HAP-1 (cell line): ENCODE measurements at regions not wholly inside any gene's neighbourhood (a gene's known extent, or its start where the extent isn't known, plus 50 kb on each side); places are given as distances from the start of the nearest gene placed in this dataset.

Source experiments
- DNase-seq, 2 experiments: peaks; one replicate each; pipeline ENCODE4 v3.0.0-alpha.2; 2016 to 2020; ENCODE audit warnings: low spot score in 2 of 2
- H3K27me3 ChIP-seq: fragments of 250-450 bp; sonication (Bioruptor Pico); 2 replicates; pipeline ENCODE4 v1.5.1; 2020; ENCODE audit warnings: low read depth, mild to moderate bottlenecking, moderate library complexity
- H3K36me3 ChIP-seq: fragments of 250-450 bp; sonication (Bioruptor Pico); replicated peaks from 2 replicates; pipeline ENCODE4 v1.5.1; 2020; ENCODE audit warnings: mild to moderate bottlenecking
- H3K4me1 ChIP-seq: fragments of 250-450 bp; sonication (Bioruptor Pico); 2 replicates; pipeline ENCODE4 v1.5.1; 2020; ENCODE audit warnings: mild to moderate bottlenecking
- H3K4me3 ChIP-seq: fragments of 250-450 bp; sonication (Bioruptor Pico); 2 replicates; pipeline ENCODE4 v1.5.1; 2020; ENCODE audit warnings: mild to moderate bottlenecking, moderate library complexity
- H3K9me3 ChIP-seq: fragments of 250-450 bp; sonication (Bioruptor Pico); 2 replicates; pipeline ENCODE4 v1.5.1; 2020; ENCODE audit warnings: mild to moderate bottlenecking, moderate library complexity
- in situ Hi-C: fragments of 300-500 bp; cut with MboI; formaldehyde crosslinking; loops from 3 replicates; pipeline ENCODE4 v1.14.3; 2020; ENCODE audit warnings: low sequenced_read_pairs, inconsistent platforms, mixed read lengths

DNA sequence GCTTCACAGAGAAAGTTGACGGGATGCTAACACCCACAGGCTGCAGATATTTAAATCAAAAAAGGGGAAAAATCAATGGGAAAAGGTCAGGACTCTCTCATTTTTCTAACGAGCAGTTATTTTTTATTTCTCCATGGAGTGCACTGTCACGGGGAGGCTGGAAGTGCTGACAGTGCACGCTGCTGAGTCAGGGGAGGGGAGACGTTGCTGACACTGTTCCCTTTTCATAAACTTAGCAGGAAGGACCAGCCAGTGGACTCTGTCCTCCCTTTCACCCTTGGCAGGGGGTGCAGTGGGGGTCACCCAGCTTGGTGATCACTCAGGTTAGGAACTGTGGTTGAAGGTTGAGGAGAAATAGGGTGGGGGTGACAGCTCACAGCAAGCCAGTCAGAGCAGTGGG, 65.6 kb upstream of the FUT8 start:
- Histone ChIP-seq H3K27me3 (no peaks in the 10 kb centered on the region), H3K9me3 (no peaks in the 10 kb centered on the region), H3K36me3 (no peaks in the 10 kb centered on the region), H3K4me3 (no peak overlapping the region), H3K4me1 (no peaks in the 10 kb centered on the region)
- in situ Hi-C loops, result no loop called here
- DNase-seq, result no peak

DNA sequence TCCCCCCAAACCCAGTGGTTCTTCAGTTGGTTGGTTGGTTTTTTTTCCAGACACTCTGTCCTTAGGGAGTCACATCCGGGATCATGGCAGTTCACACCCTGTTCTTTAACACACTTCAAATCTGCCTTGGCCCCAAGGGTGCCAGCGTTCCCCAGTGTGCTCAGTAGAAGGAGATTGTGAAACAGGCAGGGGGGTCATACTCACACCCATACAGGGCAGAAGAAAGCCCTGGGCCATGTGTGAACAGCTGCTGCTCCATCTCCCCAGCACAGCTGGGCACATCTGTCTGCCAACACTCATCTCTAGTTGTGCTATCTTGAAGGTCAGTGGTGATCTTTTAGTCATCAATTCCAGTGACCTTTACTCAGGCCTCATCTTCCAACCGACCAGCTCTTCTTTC, 64.4 kb upstream of the FUT8 start:
- in situ Hi-C loops, result no loop called here
- DNase-seq, result no peak

DNA sequence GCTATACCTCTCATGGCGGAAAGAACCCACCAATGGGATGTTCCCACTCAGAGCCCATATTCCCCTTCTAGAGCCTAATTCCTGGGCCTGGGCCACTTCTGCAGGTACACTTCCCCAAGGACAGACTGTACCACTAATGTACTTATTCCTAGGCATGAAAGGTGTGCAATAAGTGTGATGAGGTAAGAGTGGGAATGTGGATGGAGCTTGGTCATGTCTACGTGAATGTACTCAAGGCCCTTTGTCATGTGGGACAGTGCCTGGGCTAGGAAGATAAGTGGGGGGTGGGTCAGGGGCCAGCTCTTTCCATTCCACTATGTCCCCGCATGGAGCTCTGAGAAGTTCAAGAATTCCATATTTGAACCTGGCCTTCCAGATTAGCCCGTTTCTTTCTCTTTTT, 63.4 kb upstream of the FUT8 start:
- H3K4me1 ChIP-seq, result no peaks in the 10 kb centered on the region
- no peaks in the 10 kb centered on the region for H3K36me3 ChIP-seq
- no peak for DNase-seq
- H3K27me3 ChIP-seq, result no peaks in the 10 kb centered on the region
- no peak overlapping the region for H3K4me3 ChIP-seq
- in situ Hi-C loops, result no loop called here
- no peaks in the 10 kb centered on the region for H3K9me3 ChIP-seq

More for the DNA sequence above, 64.4 kb upstream of the FUT8 start:
- Histone ChIP-seq H3K4me1 (no peaks in the 10 kb centered on the region), H3K4me3 (no peak overlapping the region), H3K36me3 (no peaks in the 10 kb centered on the region), H3K9me3 (no peaks in the 10 kb centered on the region), H3K27me3 (no peaks in the 10 kb centered on the region)

DNA sequence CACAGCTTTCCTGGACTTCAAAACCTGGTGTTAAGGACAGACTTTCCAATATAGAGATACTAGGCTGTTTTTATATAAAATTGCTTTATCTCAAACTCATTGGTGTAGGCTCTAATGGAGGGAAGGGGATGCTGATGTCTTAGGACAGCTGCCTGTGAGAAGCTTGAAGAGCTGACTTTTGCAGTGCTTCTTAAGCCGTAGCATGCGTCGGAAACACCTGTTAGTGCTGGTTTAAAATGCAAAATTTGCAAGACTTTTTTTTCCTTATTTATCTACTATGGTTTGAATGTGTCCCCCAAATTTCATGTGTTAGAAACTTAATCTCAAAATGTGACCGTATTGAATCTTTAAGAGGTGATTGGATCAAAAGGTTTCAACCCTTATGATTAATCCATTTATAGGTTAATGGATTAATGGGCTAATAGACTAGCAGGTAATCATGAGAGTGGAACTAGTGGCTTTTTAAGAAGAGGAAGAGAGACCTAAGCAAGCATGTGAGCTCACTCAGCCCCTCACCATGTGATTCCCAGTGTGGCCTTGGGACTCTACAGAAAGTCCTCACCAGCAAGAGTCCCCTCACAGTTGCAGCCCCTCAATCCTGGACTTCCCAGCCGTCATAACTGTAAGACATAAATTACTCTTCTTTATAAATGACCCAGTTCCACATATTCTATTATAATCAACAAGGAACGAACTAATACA, 60.9 kb upstream of the FUT8 start:
- no peak for DNase-seq
- no peaks in the 10 kb centered on the region for H3K36me3 ChIP-seq
- no peaks in the 10 kb centered on the region for H3K4me1 ChIP-seq
- in situ Hi-C loops, result no loop called here
- H3K9me3 ChIP-seq, result no peaks in the 10 kb centered on the region; the same call in 1 of the 2 replicates
- H3K4me3 ChIP-seq, result no peak overlapping the region
- H3K27me3 ChIP-seq, result no peaks in the 10 kb centered on the region

DNA sequence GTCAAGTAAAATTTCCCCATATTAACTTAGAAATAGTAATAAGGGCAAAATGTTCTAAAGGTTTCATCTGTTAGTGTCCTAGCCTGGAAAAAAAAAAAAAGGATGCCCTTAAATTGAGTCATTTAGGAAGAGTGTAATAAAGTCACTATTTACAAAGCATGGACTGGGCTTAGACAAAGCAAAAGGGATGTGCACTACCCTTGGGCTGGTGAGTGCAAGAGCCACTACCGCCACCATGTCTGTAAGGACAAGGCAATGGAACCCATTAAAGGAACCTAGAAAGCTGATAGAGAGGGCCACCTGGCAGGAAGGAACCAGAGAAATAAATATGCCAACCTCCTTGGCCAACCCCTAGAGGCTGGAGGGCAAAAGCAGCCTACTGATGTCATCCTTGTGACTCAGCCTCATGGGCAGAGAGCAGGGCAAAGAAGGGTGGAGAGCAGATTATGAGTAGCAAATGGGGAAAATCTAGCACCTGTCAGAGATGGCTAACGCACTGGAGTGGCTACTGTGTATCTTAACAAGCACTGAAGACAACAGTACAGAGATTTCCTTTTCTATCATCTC, 59.5 kb upstream of the FUT8 start:
- Histone ChIP-seq H3K36me3 (no peaks in the 10 kb centered on the region), H3K9me3 (no peaks in the 10 kb centered on the region; the same call in 1 of the 2 replicates), H3K4me1 (no peaks in the 10 kb centered on the region; the same call in 1 of the 2 replicates), H3K27me3 (no peaks in the 10 kb centered on the region), H3K4me3 (no peak overlapping the region)
- DNase-seq, result no peak
- in situ Hi-C loops, result no loop called here

DNA sequence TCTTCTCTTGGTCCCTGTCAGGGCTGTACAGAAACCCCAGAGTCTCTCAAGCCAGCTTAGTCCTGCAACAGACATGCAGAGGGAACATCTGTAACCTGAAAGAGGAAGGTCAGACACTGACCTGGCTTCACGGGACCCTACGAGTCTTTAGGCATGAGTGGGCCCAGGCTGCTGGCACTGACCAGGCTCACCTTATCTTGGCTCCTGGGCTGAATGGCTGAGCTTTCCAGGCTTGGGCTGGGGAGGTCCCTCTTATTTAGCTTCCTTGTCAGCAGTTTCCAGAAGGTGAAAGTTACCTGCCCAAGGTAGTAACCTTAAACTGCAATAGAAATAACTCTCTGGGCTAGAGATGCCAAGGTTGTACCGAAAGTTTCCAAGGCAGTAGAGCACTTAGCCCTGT, 58.4 kb upstream of the FUT8 start:
- H3K36me3 ChIP-seq, result no peaks in the 10 kb centered on the region
- DNase-seq, result no peak
- no peaks in the 10 kb centered on the region for H3K27me3 ChIP-seq
- in situ Hi-C loops, result no loop called here
- H3K9me3 ChIP-seq, result no peaks in the 10 kb centered on the region; the same call in 1 of the 2 replicates
- no peak overlapping the region for H3K4me3 ChIP-seq
- H3K4me1 ChIP-seq, result no peaks in the 10 kb centered on the region; the same call in none of the 2 replicates

DNA sequence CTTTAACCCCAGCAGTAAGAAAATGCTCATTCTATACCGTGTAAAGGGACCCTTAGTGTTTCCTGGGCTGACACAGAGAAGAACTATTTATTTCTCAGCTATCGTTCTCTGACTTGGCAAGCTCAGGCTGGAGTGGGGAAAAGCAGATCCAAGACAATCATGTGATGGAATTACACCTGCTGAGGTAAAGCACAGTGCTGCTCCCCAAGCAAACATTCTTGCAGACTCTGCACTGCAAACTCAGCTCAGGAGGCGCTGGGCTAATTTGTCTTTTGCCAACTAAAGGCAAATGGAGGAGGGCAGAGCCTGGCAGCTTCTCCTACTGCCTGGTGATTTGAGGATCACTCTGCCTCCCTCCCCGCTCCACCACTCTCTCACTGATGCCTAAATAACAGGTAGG, 57.8 kb upstream of the FUT8 start:
- no peak overlapping the region for H3K4me3 ChIP-seq
- in situ Hi-C loops, result no loop called here
- H3K4me1 ChIP-seq, result no peaks in the 10 kb centered on the region; the same call in none of the 2 replicates
- no peak for DNase-seq
- no peaks in the 10 kb centered on the region for H3K36me3 ChIP-seq
- no peaks in the 10 kb centered on the region for H3K27me3 ChIP-seq
- H3K9me3 ChIP-seq, result no peaks in the 10 kb centered on the region; the same call in 1 of the 2 replicates

DNA sequence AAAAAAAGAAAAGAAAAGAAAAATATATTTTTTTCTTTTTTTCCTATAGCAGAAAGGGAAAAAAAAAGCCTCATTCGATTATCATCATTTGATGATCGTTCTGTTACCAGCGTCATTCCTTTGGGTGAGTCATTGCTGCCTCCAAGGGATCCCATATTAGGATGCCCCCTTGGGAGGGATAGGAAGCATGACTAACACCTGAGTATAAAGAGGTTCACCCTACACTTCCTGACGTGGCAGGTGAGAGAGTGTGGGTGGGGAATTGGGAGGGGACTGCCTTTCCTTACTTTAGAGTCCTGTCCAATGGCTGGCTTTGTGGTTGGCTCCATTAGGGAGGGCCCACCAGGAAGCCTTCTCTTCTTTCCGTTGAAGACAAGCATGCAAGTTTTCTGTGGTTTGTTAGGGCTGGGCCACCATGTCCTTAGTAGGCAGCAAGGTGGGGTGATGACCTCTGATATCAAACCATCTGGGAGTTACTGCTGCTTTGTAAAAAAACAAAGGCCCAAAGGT, 56.1 kb upstream of the FUT8 start:
- H3K4me1 ChIP-seq, result peaks cover 3% of the 10 kb centered on the region
- no peak for DNase-seq
- in situ Hi-C loops, result no loop called here
- no peaks in the 10 kb centered on the region for H3K27me3 ChIP-seq
- no peaks in the 10 kb centered on the region; the same call in 1 of the 2 replicates for H3K9me3 ChIP-seq
- H3K4me3 ChIP-seq, result no peak overlapping the region
- H3K36me3 ChIP-seq, result no peaks in the 10 kb centered on the region

DNA sequence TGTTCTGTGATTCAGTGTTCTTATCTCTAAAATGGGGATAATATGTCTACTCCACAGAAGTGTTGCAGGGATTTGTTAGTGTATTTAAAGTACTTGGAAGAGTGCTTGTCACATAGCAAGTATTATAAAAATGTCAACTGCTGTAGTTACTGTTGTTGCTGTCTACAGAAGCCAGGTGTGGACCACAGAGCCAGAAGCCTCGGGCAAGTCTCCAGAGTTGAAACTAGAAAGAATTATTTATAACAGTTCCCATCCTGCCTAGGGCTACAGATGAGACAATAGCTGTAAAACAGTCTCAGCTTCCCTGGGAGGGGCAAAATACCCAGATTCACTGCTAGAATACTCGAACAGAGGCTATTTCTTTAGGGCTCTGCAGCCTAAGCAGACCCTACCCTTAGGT, 55.4 kb upstream of the FUT8 start:
- Histone ChIP-seq H3K27me3 (no peaks in the 10 kb centered on the region), H3K4me3 (no peak overlapping the region), H3K9me3 (no peaks in the 10 kb centered on the region; the same call in 1 of the 2 replicates), H3K4me1 (peaks cover 3% of the 10 kb centered on the region), H3K36me3 (no peaks in the 10 kb centered on the region)
- DNase-seq, result no peak
- in situ Hi-C loops, result no loop called here

DNA sequence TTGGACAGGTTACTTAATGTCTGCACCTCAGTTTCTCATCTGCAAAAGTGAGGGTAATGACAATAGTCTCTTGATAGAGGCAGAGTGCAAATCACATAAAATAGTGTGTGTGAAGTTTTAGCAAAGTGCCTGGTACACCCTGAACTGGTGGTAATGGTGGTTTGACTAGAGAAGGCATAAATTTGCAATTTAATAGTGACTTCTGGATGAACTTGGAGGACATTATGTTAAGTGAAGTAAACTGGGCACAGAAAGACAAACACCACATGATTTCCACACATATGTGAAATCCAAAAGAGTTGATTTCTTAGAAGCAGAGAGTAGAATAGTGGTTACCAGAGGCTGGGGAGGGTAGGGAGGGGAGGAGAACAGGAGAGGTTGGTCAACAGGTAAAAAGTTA, 54.8 kb upstream of the FUT8 start:
- DNase-seq, result no peak
- H3K9me3 ChIP-seq, result no peaks in the 10 kb centered on the region; the same call in 1 of the 2 replicates
- H3K4me3 ChIP-seq, result no peak overlapping the region
- no peaks in the 10 kb centered on the region for H3K27me3 ChIP-seq
- no peaks in the 10 kb centered on the region for H3K36me3 ChIP-seq
- peaks cover 3% of the 10 kb centered on the region for H3K4me1 ChIP-seq
- in situ Hi-C loops, result no loop called here

DNA sequence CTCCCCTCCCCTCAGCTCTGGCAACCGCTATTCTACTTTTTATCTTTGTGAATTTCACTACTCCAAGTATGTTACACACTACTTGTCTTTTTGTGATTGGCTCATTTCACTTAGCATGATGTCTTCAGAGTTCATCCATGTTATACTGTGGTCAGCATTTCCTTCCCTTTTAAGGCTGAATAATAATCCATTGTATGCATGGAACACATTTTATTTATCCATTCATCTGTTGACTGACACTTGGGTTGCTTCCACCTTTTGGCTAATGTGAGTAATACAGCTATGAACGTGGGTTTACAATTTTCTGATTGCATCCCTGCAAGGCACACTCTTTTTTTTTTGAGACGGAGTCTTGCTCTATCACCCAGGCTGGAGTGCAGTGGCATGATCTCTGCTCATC, 53.0 kb upstream of the FUT8 start:
- DNase-seq, result no peak
- in situ Hi-C loops, result no loop called here
- peaks cover 3% of the 10 kb centered on the region for H3K4me1 ChIP-seq

DNA sequence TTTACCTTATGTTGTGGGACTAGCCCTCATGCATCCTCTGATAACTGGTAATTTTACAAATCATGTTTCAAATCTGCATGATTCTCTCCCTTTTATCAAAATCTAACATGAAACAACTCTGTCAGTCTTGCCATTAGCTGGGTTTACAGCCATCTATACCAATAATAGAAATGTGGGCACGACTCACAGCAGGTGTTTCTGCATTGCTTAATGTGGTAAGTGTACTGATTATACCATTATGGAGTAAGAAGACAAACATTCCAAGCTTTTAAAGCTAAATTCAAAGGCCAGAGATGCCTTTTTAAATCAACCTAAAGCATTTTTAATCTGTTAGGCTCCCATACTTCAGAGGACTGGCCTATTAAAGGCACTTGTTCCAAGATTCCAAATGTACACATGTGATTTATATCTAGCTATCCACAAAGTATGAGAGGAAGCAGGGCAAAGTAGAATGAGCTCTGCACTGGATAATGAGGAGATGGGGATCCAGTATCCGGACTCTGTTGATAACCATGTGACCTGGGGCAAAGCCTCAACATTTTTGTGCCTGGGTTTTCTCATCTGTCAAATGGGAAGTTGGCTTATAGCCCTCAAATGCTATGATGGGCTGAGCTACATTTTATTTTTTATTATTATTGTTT, 52.3 kb upstream of the FUT8 start:
- Histone ChIP-seq H3K9me3 (no peaks in the 10 kb centered on the region; the same call in 1 of the 2 replicates), H3K4me1 (peaks cover 6% of the 10 kb centered on the region), H3K4me3 (no peak overlapping the region), H3K36me3 (no peaks in the 10 kb centered on the region), H3K27me3 (no peaks in the 10 kb centered on the region)
- DNase-seq, result no peak
- in situ Hi-C loops, result no loop called here

More for the DNA sequence above, 53.0 kb upstream of the FUT8 start:
- no peaks in the 10 kb centered on the region; the same call in 1 of the 2 replicates for H3K9me3 ChIP-seq
- H3K27me3 ChIP-seq, result no peaks in the 10 kb centered on the region
- no peaks in the 10 kb centered on the region for H3K36me3 ChIP-seq
- no peak overlapping the region for H3K4me3 ChIP-seq

DNA sequence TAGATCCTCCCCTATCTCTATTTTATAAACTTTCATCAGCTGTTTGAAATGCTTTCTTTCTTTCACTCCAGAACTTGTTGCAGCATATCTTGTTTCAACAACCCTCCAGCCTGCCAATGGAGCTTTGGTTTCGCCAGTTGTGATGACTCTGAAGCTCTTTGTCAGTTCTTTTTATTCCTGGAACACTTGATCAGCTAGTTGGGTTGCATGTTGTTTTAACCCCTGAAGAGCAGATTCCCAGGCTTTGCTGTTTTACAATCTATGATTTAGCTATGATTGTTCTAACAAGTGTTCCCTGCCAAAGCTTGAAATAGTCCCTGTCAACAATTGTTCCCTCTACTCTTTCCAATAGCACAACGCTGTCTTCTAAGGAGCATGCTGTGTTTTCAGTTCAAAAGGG, 50.6 kb upstream of the FUT8 start:
- in situ Hi-C loops, result no loop called here
- H3K27me3 ChIP-seq, result no peaks in the 10 kb centered on the region
- no peak for DNase-seq

More for the DNA sequence above, 50.6 kb upstream of the FUT8 start:
- H3K9me3 ChIP-seq, result no peaks in the 10 kb centered on the region
- H3K36me3 ChIP-seq, result no peaks in the 10 kb centered on the region
- peaks cover 18% of the 10 kb centered on the region for H3K4me1 ChIP-seq
- no peak overlapping the region for H3K4me3 ChIP-seq
